ENCODE measurements at regions not wholly inside any gene's neighbourhood (a gene's known extent, or its start where the extent isn't known, plus 50 kb on each side); places are given as distances from the start of the nearest gene placed in this dataset.
"Not testable (repeated sequence)": the region's sequence is repeated elsewhere in the genome, so short reads cannot be mapped to it uniquely, and the experiment has no call there.

GRCh38 chr15:96165775-96166174, 164.7 kb upstream of the NR2F2 start:
- TF ChIP-seq EZH2phosphoT487 (IDR thresholded peaks at IDR 0.05; ENCODE audit: borderline replicate concordance): no peak
- TF ChIP-seq, protein P1, sequence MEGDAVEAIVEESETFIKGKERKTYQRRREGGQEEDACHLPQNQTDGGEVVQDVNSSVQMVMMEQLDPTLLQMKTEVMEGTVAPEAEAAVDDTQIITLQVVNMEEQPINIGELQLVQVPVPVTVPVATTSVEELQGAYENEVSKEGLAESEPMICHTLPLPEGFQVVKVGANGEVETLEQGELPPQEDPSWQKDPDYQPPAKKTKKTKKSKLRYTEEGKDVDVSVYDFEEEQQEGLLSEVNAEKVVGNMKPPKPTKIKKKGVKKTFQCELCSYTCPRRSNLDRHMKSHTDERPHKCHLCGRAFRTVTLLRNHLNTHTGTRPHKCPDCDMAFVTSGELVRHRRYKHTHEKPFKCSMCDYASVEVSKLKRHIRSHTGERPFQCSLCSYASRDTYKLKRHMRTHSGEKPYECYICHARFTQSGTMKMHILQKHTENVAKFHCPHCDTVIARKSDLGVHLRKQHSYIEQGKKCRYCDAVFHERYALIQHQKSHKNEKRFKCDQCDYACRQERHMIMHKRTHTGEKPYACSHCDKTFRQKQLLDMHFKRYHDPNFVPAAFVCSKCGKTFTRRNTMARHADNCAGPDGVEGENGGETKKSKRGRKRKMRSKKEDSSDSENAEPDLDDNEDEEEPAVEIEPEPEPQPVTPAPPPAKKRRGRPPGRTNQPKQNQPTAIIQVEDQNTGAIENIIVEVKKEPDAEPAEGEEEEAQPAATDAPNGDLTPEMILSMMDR (conservative IDR thresholded peaks at IDR 0.05; ENCODE audit: low read length): no peak
- no peak overlapping the region for H2AFZ ChIP-seq (ENCODE audit: low read length)
- no peak overlapping the region for H3K4me3 ChIP-seq (ENCODE audit: low read length, poor library complexity, severe bottlenecking)
- H3F3A ChIP-seq (ENCODE audit: low read depth): no peaks in the 10 kb centered on the region
- H3K9me2 ChIP-seq (replicated peaks; ENCODE audit: low read depth, low read length): no peaks in the 10 kb centered on the region
- no peaks in the 10 kb centered on the region for H3K36me3 ChIP-seq (ENCODE audit: insufficient read depth, low read length)
- no peaks in the 10 kb centered on the region for H3K79me2 ChIP-seq (ENCODE audit: insufficient read depth, low read length)
- H3K4me1 ChIP-seq (ENCODE audit: insufficient read depth, low read length, poor library complexity, severe bottlenecking): peaks cover 8% of the 10 kb centered on the region
- H3K9me3 ChIP-seq (ENCODE audit: insufficient read depth, low read depth, low read length): no peaks in the 10 kb centered on the region
- H3K9ac ChIP-seq (ENCODE audit: low read depth, low read length, poor library complexity, severe bottlenecking): no peak overlapping the region
- H4K20me1 ChIP-seq (ENCODE audit: insufficient read depth, low read length, poor library complexity, severe bottlenecking): no peaks in the 10 kb centered on the region
- H3K27me3 ChIP-seq (ENCODE audit: insufficient read depth, low read length, poor library complexity, severe bottlenecking): no peaks in the 10 kb centered on the region
- H3K4me2 ChIP-seq (ENCODE audit: low read depth, low read length, poor library complexity, severe bottlenecking): peak overlapping the region; percentile 32

- no peak for TF ChIP-seq EZH2phosphoT487 (IDR thresholded peaks at IDR 0.05; ENCODE audit: borderline replicate concordance)
- TF ChIP-seq, protein P1 (conservative IDR thresholded peaks at IDR 0.05; ENCODE audit: low read length): no peak
- H3K9me2 ChIP-seq (replicated peaks; ENCODE audit: low read depth, low read length): no peaks in the 10 kb centered on the region
- peaks cover 8% of the 10 kb centered on the region for H3K4me1 ChIP-seq (ENCODE audit: insufficient read depth, low read length, poor library complexity, severe bottlenecking)
- no peak overlapping the region for H2AFZ ChIP-seq (ENCODE audit: low read length)
- no peaks in the 10 kb centered on the region for H3K79me2 ChIP-seq (ENCODE audit: insufficient read depth, low read length)
- H3K9me3 ChIP-seq (ENCODE audit: insufficient read depth, low read depth, low read length): no peaks in the 10 kb centered on the region
- H3F3A ChIP-seq (ENCODE audit: low read depth): no peaks in the 10 kb centered on the region
- no peaks in the 10 kb centered on the region for H3K36me3 ChIP-seq (ENCODE audit: insufficient read depth, low read length)
- H3K4me2 ChIP-seq (ENCODE audit: low read depth, low read length, poor library complexity, severe bottlenecking): peak overlapping the region; percentile 32
- H3K27me3 ChIP-seq (ENCODE audit: insufficient read depth, low read length, poor library complexity, severe bottlenecking): no peaks in the 10 kb centered on the region
- H3K9ac ChIP-seq (ENCODE audit: low read depth, low read length, poor library complexity, severe bottlenecking): no peak overlapping the region
- H4K20me1 ChIP-seq (ENCODE audit: insufficient read depth, low read length, poor library complexity, severe bottlenecking): no peaks in the 10 kb centered on the region
- H3K4me3 ChIP-seq (ENCODE audit: low read length, poor library complexity, severe bottlenecking): no peak overlapping the region
Measured at GRCh38 chr15:96166223-96167200, 164.0 kb upstream of the NR2F2 start.

GRCh38 chr15:96170616-96170978, 159.9 kb upstream of the NR2F2 start:
- not testable (repeated sequence) for H3K79me2 ChIP-seq (ENCODE audit: insufficient read depth, low read length); H2AFZ ChIP-seq (ENCODE audit: low read length); H3K9me3 ChIP-seq (ENCODE audit: insufficient read depth, low read depth, low read length); H3K4me3 ChIP-seq (ENCODE audit: low read length, poor library complexity, severe bottlenecking); H3K27me3 ChIP-seq (ENCODE audit: insufficient read depth, low read length, poor library complexity, severe bottlenecking); H3K36me3 ChIP-seq (ENCODE audit: insufficient read depth, low read length); H3K9me2 ChIP-seq (replicated peaks; ENCODE audit: low read depth, low read length); H3K9ac ChIP-seq (ENCODE audit: low read depth, low read length, poor library complexity, severe bottlenecking); H4K20me1 ChIP-seq (ENCODE audit: insufficient read depth, low read length, poor library complexity, severe bottlenecking); H3K4me1 ChIP-seq (ENCODE audit: insufficient read depth, low read length, poor library complexity, severe bottlenecking); H3F3A ChIP-seq (ENCODE audit: low read depth); H3K4me2 ChIP-seq (ENCODE audit: low read depth, low read length, poor library complexity, severe bottlenecking)
